Upper lobe of left lung (tissue), 6 donors: ENCODE measurements at regions not wholly inside any gene's neighbourhood (a gene's known extent, or its start where the extent isn't known, plus 50 kb on each side); places are given as distances from the start of the nearest gene placed in this dataset.
A peak's percentile ranks its signal among the peaks of the same experiment; 100 is the strongest.

ENCODE experiments used
- ATAC-seq, 2 donors: fragments of 200-7000 bp; cut with Tn5 transposase; one replicate each; pipeline ENCODE4 v1.9.1; 2022; ENCODE audit warnings: mild to moderate bottlenecking in 2 of 2, moderate library complexity in 2 of 2; ENCODE audit not compliant: low FRiP score in 2 of 2
- DNase-seq, 2 donors: peaks; one replicate each; pipeline ENCODE4 v3.0.0-alpha.2; 2019 to 2020
- H3K27ac ChIP-seq, 4 donors: fragments of 200-600 bp; sonication (generic); one replicate each; pipeline ENCODE4 v1.5.1; 2016 to 2019
- H3K27me3 ChIP-seq, 4 donors: fragments of 200-600 bp; sonication (generic); one replicate each; pipeline ENCODE4 v1.5.1; 2017 to 2019
- H3K36me3 ChIP-seq, 4 donors: fragments of 200-600 bp; sonication (generic); one replicate each; pipeline ENCODE4 v1.5.1; 2016 to 2019
- H3K4me1 ChIP-seq, 4 donors: fragments of 200-600 bp; sonication (generic); one replicate each; pipeline ENCODE4 v1.5.1; 2018 to 2019
- H3K4me3 ChIP-seq, 4 donors: fragments of 200-600 bp; sonication (generic); one replicate each; pipeline ENCODE4 v1.5.1; 2017 to 2019; ENCODE audit warnings: mild to moderate bottlenecking in 2 of 4, moderate library complexity in 1 of 4
- H3K9me3 ChIP-seq, 4 donors: fragments of 200-600 bp; sonication (generic); one replicate each; pipeline ENCODE4 v1.5.1; 2018 to 2019
- EP300 ChIP-seq, 4 donors: sonication (generic); formaldehyde crosslinking; IDR thresholded peaks; one replicate each; pipeline ENCODE4 v1.5.1; 2017; ENCODE audit warnings: antibody characterized with exemption in 4 of 4, control low read depth in 2 of 4
- POLR2A ChIP-seq, 4 donors: fragments of 450-650 bp; IDR thresholded peaks; one replicate each; pipeline ENCODE4 v1.5.1; 2016 to 2017; ENCODE audit warnings: antibody characterized with exemption in 4 of 4, mild to moderate bottlenecking in 2 of 4
- POLR2AphosphoS5 ChIP-seq, 2 donors: sonication (generic); formaldehyde crosslinking; IDR thresholded peaks; one replicate each; pipeline ENCODE4 v1.5.1; 2017; ENCODE audit warnings: antibody characterized with exemption in 2 of 2
- WGBS, 2 donors: methylation state at CpG; one replicate each; pipeline ENCODE4 v1.1.5; 2017 to 2018; 5-methylcytosine and 5-hydroxymethylcytosine counted together
- TF ChIP-seq, protein P1 (sequence below), 6 experiments: fragments of 450-650 bp in 4 of 6; fragments of 200-600 bp in 2 of 6; sonication (generic) in 2 of 6; IDR thresholded peaks; one replicate each; pipeline ENCODE4 v1.5.1; 2016 to 2019; ENCODE audit warnings: antibody characterized with exemption in 6 of 6
- donor health status: DM: no; HTN: no; CAD: no; lungs with moderate emphysema.
- donor health status: DM: no; HTN: yes; CAD: no; lungs with severe emphysema.

DNA sequence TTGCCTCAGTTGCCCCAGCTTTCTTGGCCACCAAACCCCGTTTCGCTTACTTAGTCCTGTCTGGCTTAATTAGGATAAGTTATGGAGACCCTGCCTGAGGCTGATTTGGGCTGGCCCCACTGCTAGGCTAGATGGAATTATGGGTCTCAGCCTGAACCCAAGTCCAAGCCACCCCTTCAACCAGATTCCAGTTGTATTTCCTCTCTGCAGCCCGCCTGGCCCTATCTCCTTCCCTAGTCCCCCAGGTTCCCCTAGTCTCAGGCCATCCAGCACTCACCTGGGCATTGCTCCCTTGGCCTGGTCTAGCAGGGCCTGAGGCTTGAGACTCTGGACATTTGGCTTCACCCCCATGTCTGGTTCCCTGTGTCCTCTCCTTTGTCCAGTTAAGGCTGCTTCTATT lies 111.7 kb upstream of the IPO9 start:
- ATAC-seq (no peak), DNase-seq (no peak)
- no peaks in the 10 kb centered on the region for H3K27me3 ChIP-seq
- peaks cover 0 to 8% (median 3%) of the 10 kb centered on the region in 4 donors for H3K36me3 ChIP-seq
- peaks cover 48 to 68% (median 56%) of the 10 kb centered on the region in 4 donors for H3K4me1 ChIP-seq
- no peak for TF ChIP-seq EP300 (IDR thresholded peaks at IDR 0.05)
- no peak for TF ChIP-seq POLR2A (IDR thresholded peaks at IDR 0.05)
- no peak for TF ChIP-seq POLR2AphosphoS5 (IDR thresholded peaks at IDR 0.05)
- TF ChIP-seq, protein P1, sequence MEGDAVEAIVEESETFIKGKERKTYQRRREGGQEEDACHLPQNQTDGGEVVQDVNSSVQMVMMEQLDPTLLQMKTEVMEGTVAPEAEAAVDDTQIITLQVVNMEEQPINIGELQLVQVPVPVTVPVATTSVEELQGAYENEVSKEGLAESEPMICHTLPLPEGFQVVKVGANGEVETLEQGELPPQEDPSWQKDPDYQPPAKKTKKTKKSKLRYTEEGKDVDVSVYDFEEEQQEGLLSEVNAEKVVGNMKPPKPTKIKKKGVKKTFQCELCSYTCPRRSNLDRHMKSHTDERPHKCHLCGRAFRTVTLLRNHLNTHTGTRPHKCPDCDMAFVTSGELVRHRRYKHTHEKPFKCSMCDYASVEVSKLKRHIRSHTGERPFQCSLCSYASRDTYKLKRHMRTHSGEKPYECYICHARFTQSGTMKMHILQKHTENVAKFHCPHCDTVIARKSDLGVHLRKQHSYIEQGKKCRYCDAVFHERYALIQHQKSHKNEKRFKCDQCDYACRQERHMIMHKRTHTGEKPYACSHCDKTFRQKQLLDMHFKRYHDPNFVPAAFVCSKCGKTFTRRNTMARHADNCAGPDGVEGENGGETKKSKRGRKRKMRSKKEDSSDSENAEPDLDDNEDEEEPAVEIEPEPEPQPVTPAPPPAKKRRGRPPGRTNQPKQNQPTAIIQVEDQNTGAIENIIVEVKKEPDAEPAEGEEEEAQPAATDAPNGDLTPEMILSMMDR (IDR thresholded peaks at IDR 0.05): no peak
- 92 to 100% methylated on average over 3 of the region's 3 CpGs for WGBS, 2 donors
- H3K4me3 ChIP-seq: no peak overlapping the region
- no peaks in the 10 kb centered on the region for H3K9me3 ChIP-seq
- peak overlapping the region in 1 of 4 donors; percentile 89 for H3K27ac ChIP-seq

DNA sequence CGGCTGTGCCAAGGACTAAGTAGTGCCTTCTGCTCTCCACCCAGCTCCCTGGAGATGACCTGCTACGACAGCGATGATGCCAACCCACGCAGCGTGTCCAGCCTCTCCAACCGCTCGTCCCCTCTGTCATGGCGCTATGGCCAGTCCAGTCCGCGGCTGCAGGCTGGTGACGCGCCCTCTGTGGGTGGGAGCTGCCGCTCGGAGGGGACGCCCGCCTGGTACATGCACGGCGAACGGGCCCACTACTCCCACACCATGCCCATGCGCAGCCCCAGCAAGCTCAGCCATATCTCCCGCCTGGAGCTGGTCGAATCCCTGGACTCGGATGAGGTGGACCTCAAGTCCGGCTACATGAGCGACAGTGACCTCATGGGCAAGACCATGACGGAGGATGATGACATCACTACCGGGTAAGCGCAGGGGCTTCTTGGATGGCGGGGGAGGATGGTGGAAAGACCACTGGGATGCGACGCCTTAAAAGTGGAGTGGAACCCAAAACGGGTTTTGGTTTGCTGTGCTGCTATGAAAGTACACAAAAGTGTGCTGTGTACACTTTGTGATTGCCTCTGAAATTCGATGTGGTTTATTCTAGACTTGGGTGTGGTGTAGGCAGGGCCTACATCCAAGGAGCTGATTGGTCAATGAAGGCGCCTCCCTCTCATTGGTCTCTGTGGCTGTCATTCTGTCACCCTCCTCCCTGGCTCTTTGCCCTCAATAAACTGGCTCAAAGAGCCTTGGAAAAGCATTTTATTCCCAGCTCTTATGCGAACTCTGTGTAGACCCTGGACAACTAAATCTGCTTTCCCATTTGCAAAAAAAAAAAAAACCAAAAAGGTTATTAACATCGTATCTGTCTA lies 110.4 kb upstream of the IPO9 start:
- peaks cover 0 to 8% (median 3%) of the 10 kb centered on the region in 4 donors for H3K36me3 ChIP-seq
- WGBS, 2 donors: 94% methylated on average over 22 to 36 of the region's 36 CpGs
- no peak overlapping the region for H3K4me3 ChIP-seq
- peaks cover 35 to 55% (median 43%) of the 10 kb centered on the region in 4 donors for H3K4me1 ChIP-seq
- peak overlapping the region in 1 of 4 donors; percentile 89 for H3K27ac ChIP-seq
- TF ChIP-seq POLR2AphosphoS5 (IDR thresholded peaks at IDR 0.05) (no peak), EP300 (IDR thresholded peaks at IDR 0.05) (no peak), POLR2A (IDR thresholded peaks at IDR 0.05) (no peak)
- TF ChIP-seq, protein P1 (IDR thresholded peaks at IDR 0.05): no peak
- DNase-seq (peak in 1 of 2 donors; percentile 74), ATAC-seq (no peak)
- no peaks in the 10 kb centered on the region for H3K9me3 ChIP-seq
- H3K27me3 ChIP-seq: no peaks in the 10 kb centered on the region

DNA sequence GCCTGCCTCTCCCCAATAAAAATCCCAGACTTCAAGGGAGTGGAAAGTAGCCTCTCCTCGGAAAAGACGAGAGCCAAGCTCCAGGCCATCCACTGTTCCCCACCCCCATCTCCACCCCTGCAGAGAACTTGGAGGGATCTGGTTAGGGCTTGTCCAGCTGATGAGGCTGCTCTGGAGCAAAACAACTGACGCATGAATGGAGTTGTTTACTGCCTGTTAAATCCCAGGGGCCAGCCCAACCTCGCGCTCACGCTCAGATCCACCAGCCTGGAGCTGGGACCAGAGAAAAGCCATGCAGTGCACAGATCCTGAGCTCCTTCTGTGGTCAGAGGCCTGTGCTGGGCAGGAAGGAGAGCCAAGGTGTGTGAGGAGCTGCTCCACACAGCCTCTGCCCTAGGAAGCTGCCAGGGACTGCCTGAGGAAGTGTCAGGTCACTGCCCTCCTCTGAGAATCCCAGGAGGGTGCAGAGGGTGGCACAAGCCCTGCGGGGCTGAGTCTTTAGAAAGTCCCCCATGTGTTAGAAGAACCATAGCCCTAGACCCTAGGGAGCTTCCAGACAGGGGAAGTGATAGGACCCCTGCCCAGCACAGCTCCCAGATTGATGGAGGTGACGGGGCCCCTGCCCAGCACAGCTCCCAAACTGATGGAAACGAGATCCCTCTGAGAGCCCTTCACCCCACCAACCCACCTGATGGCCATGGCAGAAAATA lies 109.0 kb upstream of the IPO9 start:
- no peak overlapping the region for H3K4me3 ChIP-seq
- H3K9me3 ChIP-seq: no peaks in the 10 kb centered on the region
- ATAC-seq (peak; percentile 16 to 69), DNase-seq (no peak)
- peaks cover 21 to 46% (median 40%) of the 10 kb centered on the region in 4 donors for H3K4me1 ChIP-seq
- peaks cover 0 to 8% (median 3%) of the 10 kb centered on the region in 4 donors for H3K36me3 ChIP-seq
- peak overlapping the region in 3 of 4 donors; percentile 61 to 79 (median 70) for H3K27ac ChIP-seq
- TF ChIP-seq POLR2A (IDR thresholded peaks at IDR 0.05) (no peak), EP300 (IDR thresholded peaks at IDR 0.05) (no peak), POLR2AphosphoS5 (IDR thresholded peaks at IDR 0.05) (peak in 1 of 2 donors; percentile 45)
- TF ChIP-seq, protein P1 (IDR thresholded peaks at IDR 0.05): no peak
- WGBS, 2 donors: 64 to 92% methylated on average over 6 to 9 of the region's 9 CpGs
- H3K27me3 ChIP-seq: no peaks in the 10 kb centered on the region

DNA sequence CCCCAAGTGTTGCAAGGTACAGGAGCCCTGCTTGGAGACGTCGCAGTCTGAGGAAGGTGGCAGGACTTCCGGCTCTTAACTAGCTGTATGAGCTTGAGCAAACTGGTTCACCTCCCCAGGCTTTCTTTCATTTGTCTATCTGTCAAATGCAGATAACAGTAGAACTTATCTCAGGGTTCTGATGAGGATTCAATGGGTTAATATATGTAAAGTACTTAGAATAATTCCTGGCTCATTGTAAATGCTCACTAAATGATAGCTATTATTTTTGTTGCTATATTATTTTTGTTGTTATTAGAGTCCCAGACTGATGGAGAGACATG lies 108.5 kb upstream of the IPO9 start:
- Histone ChIP-seq H3K27me3 (no peaks in the 10 kb centered on the region), H3K27ac (peak overlapping the region in 3 of 4 donors; percentile 61 to 79 (median 70)), H3K4me1 (peaks cover 16 to 40% (median 35%) of the 10 kb centered on the region in 4 donors), H3K36me3 (peaks cover 0 to 8% (median 3%) of the 10 kb centered on the region in 4 donors), H3K9me3 (no peaks in the 10 kb centered on the region), H3K4me3 (no peak overlapping the region)
- ATAC-seq (no peak), DNase-seq (no peak)
- TF ChIP-seq, protein P1 (IDR thresholded peaks at IDR 0.05): no peak
- TF ChIP-seq POLR2A (IDR thresholded peaks at IDR 0.05): no peak
- no peak for TF ChIP-seq EP300 (IDR thresholded peaks at IDR 0.05)
- WGBS, 2 donors: 85 to 87% methylated on average over 3 of the region's 3 CpGs
